GM12878 (cell line): ENCODE measurements at regions not wholly inside any gene's neighbourhood (a gene's known extent, or its start where the extent isn't known, plus 50 kb on each side); places are given as distances from the start of the nearest gene placed in this dataset.

Source experiments
- CHD2 ChIP-seq: IDR thresholded peaks from 2 replicates; pipeline ENCODE4 v1.6.1; 2011; ENCODE audit warnings: low read depth, low read length, improper control_type of control experiment, borderline replicate concordance
- TF ChIP-seq, protein P1 (sequence below): IDR thresholded peaks from 2 replicates; pipeline ENCODE4 v1.6.1; 2012; ENCODE audit warnings: mild to moderate bottlenecking, low read depth, low read length

DNA sequence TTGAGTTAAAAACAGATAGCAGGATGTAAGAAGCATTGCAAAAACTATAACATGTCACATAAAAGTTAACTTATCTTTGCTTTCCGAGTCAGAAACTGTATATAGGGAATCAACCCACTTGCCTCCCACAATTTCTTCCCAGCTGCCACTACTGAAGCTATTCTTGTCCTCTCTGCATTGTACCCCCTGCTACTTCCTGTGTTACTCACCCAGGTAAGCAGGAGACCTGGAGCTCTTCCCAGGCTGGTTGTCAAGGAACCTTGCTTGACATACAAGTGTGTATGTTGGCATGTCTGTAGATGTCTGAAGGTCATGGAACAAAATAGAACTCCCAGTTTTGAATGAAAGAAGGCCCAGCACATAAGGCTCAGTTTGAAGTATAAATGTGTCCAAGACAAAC, 74.3 kb upstream of the LRRC4C start:
- TF ChIP-seq, protein P1, sequence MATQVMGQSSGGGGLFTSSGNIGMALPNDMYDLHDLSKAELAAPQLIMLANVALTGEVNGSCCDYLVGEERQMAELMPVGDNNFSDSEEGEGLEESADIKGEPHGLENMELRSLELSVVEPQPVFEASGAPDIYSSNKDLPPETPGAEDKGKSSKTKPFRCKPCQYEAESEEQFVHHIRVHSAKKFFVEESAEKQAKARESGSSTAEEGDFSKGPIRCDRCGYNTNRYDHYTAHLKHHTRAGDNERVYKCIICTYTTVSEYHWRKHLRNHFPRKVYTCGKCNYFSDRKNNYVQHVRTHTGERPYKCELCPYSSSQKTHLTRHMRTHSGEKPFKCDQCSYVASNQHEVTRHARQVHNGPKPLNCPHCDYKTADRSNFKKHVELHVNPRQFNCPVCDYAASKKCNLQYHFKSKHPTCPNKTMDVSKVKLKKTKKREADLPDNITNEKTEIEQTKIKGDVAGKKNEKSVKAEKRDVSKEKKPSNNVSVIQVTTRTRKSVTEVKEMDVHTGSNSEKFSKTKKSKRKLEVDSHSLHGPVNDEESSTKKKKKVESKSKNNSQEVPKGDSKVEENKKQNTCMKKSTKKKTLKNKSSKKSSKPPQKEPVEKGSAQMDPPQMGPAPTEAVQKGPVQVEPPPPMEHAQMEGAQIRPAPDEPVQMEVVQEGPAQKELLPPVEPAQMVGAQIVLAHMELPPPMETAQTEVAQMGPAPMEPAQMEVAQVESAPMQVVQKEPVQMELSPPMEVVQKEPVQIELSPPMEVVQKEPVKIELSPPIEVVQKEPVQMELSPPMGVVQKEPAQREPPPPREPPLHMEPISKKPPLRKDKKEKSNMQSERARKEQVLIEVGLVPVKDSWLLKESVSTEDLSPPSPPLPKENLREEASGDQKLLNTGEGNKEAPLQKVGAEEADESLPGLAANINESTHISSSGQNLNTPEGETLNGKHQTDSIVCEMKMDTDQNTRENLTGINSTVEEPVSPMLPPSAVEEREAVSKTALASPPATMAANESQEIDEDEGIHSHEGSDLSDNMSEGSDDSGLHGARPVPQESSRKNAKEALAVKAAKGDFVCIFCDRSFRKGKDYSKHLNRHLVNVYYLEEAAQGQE = no peak
- TF ChIP-seq CHD2 = no peak
